ENCODE measurements at regions not wholly inside any gene's neighbourhood (a gene's known extent, or its start where the extent isn't known, plus 50 kb on each side); places are given as distances from the start of the nearest gene placed in this dataset.
"Not testable (repeated sequence)": the region's sequence is repeated elsewhere in the genome, so short reads cannot be mapped to it uniquely, and the experiment has no call there.

DNA sequence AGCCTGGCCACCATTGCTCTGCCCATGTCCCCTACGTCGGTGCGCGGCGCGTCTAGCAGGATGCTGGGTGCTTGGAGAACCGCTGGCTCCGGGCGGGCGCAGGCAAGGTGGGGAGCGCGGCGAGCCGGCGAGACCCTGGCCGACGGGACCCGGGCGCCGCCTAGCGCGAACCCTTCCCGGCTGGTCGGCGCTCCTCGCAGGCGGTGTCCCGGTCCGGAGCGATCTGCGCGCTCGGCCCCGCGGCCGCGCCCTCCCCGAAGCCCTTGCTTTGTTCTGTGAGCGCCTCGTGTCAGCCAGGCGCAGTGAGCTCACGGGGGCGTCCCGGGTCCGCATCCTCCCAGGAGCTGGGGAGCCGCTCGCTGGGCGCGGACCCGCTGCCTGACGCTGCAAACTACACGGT is 219.1 kb upstream of the HSFY2 start:
- not testable (repeated sequence) for TF ChIP-seq MAX (IDR thresholded peaks at IDR 0.05); POLR2A (IDR thresholded peaks at IDR 0.05; ENCODE audit: borderline replicate concordance, extremely low read depth, insufficient read depth, insufficient read length); CTCF (IDR thresholded peaks at IDR 0.05 in 2 of 3, conservative IDR thresholded peaks at IDR 0.05 in 1 of 3; ENCODE audit: borderline replicate concordance in 1 of 3, insufficient read depth in 1 of 3, low read depth in 2 of 3, low read length in 2 of 3); CEBPB (IDR thresholded peaks at IDR 0.05; ENCODE audit: low read depth); RAD21 (IDR thresholded peaks at IDR 0.05; ENCODE audit: low read depth); EZH2phosphoT487 (IDR thresholded peaks at IDR 0.05; ENCODE audit: borderline replicate concordance); SIN3A (IDR thresholded peaks at IDR 0.05; ENCODE audit: low read depth)
- TF ChIP-seq, protein P1, sequence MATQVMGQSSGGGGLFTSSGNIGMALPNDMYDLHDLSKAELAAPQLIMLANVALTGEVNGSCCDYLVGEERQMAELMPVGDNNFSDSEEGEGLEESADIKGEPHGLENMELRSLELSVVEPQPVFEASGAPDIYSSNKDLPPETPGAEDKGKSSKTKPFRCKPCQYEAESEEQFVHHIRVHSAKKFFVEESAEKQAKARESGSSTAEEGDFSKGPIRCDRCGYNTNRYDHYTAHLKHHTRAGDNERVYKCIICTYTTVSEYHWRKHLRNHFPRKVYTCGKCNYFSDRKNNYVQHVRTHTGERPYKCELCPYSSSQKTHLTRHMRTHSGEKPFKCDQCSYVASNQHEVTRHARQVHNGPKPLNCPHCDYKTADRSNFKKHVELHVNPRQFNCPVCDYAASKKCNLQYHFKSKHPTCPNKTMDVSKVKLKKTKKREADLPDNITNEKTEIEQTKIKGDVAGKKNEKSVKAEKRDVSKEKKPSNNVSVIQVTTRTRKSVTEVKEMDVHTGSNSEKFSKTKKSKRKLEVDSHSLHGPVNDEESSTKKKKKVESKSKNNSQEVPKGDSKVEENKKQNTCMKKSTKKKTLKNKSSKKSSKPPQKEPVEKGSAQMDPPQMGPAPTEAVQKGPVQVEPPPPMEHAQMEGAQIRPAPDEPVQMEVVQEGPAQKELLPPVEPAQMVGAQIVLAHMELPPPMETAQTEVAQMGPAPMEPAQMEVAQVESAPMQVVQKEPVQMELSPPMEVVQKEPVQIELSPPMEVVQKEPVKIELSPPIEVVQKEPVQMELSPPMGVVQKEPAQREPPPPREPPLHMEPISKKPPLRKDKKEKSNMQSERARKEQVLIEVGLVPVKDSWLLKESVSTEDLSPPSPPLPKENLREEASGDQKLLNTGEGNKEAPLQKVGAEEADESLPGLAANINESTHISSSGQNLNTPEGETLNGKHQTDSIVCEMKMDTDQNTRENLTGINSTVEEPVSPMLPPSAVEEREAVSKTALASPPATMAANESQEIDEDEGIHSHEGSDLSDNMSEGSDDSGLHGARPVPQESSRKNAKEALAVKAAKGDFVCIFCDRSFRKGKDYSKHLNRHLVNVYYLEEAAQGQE (IDR thresholded peaks at IDR 0.05; ENCODE audit: low read depth): not testable (repeated sequence)
